Stomach (tissue), 8 donors: ENCODE measurements at regions not wholly inside any gene's neighbourhood (a gene's known extent, or its start where the extent isn't known, plus 50 kb on each side); places are given as distances from the start of the nearest gene placed in this dataset.

ENCODE experiments used
- DNase-seq, 2 donors: peaks; one replicate each; pipeline versions ENCODE4 v3.0.0 to v3.0.0-alpha.2; 2013 to 2019
- H3K27ac ChIP-seq, 5 donors: fragments of 200-600 bp in 4 of 5; sonication (generic) in 4 of 5; one replicate each; pipeline ENCODE4 v1.5.1; 2013 to 2019; ENCODE audit warnings: mild to moderate bottlenecking in 1 of 5, moderate library complexity in 1 of 5
- H3K27me3 ChIP-seq, 3 donors: fragments of 200-600 bp; sonication (generic); one replicate each; pipeline ENCODE4 v1.5.1; 2017 to 2019; ENCODE audit warnings: mixed run types in 1 of 3
- H3K36me3 ChIP-seq, 4 donors: fragments of 200-600 bp; sonication (generic); 1 replicate in 3 of 4; 2 replicates in 1 of 4; pipeline ENCODE4 v1.5.1; 2016 to 2019
- H3K4me1 ChIP-seq, 4 donors: fragments of 200-600 bp; sonication (generic); one replicate each; pipeline ENCODE4 v1.5.1; 2016 to 2019
- H3K4me3 ChIP-seq, 4 donors: fragments of 200-600 bp; sonication (generic) in 3 of 4; one replicate each; pipeline ENCODE4 v1.5.1; 2016 to 2019; ENCODE audit warnings: mild to moderate bottlenecking in 1 of 4
- H3K9me3 ChIP-seq, 4 donors: fragments of 200-600 bp; sonication (generic); one replicate each; pipeline ENCODE4 v1.5.1; 2016 to 2019
- CTCF ChIP-seq, 7 experiments: fragments of 450-650 bp in 4 of 7; fragments of 200-600 bp in 3 of 7; sonication (generic) in 3 of 7; IDR thresholded peaks; one replicate each; pipeline ENCODE4 v1.5.1; 2016 to 2019; ENCODE audit warnings: antibody characterized with exemption in 7 of 7, control low read depth in 2 of 7, mild to moderate bottlenecking in 1 of 7
- EP300 ChIP-seq: sonication (generic); formaldehyde crosslinking; IDR thresholded peaks from one replicate; pipeline ENCODE4 v1.6.1; 2017; ENCODE audit warnings: antibody characterized with exemption
- POLR2A ChIP-seq, 4 donors: fragments of 450-650 bp; IDR thresholded peaks; one replicate each; pipeline ENCODE4 v1.6.1; 2016; ENCODE audit warnings: antibody characterized with exemption in 4 of 4, control low read depth in 2 of 4, mild to moderate bottlenecking in 1 of 4, moderate library complexity in 1 of 4
- POLR2AphosphoS5 ChIP-seq, 3 donors: sonication (generic); formaldehyde crosslinking; IDR thresholded peaks; one replicate each; pipeline ENCODE4 v1.6.1; 2016; ENCODE audit warnings: antibody characterized with exemption in 3 of 3
- WGBS, 5 donors: extraction: QIAGEN DNeasy Blood & Tissue Kit in 3 of 5; methylation state at CpG; one replicate each; pipeline versions ENCODE4 v1.1.5 to v1.1.7; 2013 to 2018; 5-methylcytosine and 5-hydroxymethylcytosine counted together
- intact Hi-C: fragments of 100-400 bp; cut with DNase I; formaldehyde crosslinking; loops from one replicate; pipeline ENCODE4 v1.15.1; 2023; ENCODE audit warnings: low total_unique reads
- donor health status: healthy with polysubstance abuse.
- donor health status: Bipolar disorder and iron deficiency.
- donor health status: healthy.

GRCh38 chr21:38721958-38722357 lies 83.8 kb upstream of the ETS2 start:
- DNase-seq, result no peak
- TF ChIP-seq EP300 (no peak), POLR2A (IDR thresholded peaks at IDR 0.05) (no peak), CTCF (IDR thresholded peaks at IDR 0.05) (no peak), POLR2AphosphoS5 (IDR thresholded peaks at IDR 0.05) (no peak)
- 85 to 91% (median 87%) methylated on average over 6 of the region's 6 CpGs for WGBS, 5 donors
- Histone ChIP-seq H3K9me3 (peaks cover 0 to 25% (median 17%) of the 10 kb centered on the region in 4 donors), H3K4me1 (no peaks in the 10 kb centered on the region), H3K27me3 (no peaks in the 10 kb centered on the region), H3K4me3 (no peak overlapping the region), H3K36me3 (no peaks in the 10 kb centered on the region), H3K27ac (no peak overlapping the region)
- intact Hi-C loops, result no loop called here

- Histone ChIP-seq H3K27ac (no peak overlapping the region), H3K27me3 (no peaks in the 10 kb centered on the region), H3K4me3 (no peak overlapping the region), H3K4me1 (no peaks in the 10 kb centered on the region), H3K9me3 (peaks cover 0 to 25% (median 17%) of the 10 kb centered on the region in 4 donors), H3K36me3 (no peaks in the 10 kb centered on the region)
- intact Hi-C loops, result no loop called here
- DNase-seq, result no peak
- 82 to 92% (median 90%) methylated on average over 5 of the region's 5 CpGs for WGBS, 5 donors
- no peak for TF ChIP-seq POLR2AphosphoS5 (IDR thresholded peaks at IDR 0.05)
- TF ChIP-seq EP300, result no peak
- no peak for TF ChIP-seq POLR2A (IDR thresholded peaks at IDR 0.05)
- no peak for TF ChIP-seq CTCF (IDR thresholded peaks at IDR 0.05)
These were observed 80.3 kb upstream of the ETS2 start for GRCh38 chr21:38725196-38726157.

- Histone ChIP-seq H3K27me3 (no peaks in the 10 kb centered on the region), H3K4me1 (no peaks in the 10 kb centered on the region), H3K4me3 (no peak overlapping the region), H3K36me3 (no peaks in the 10 kb centered on the region), H3K27ac (no peak overlapping the region), H3K9me3 (peaks cover 0 to 25% (median 17%) of the 10 kb centered on the region in 4 donors)
- intact Hi-C loops, result no loop called here
- DNase-seq, result no peak
- TF ChIP-seq CTCF (IDR thresholded peaks at IDR 0.05) (no peak), EP300 (no peak), POLR2A (IDR thresholded peaks at IDR 0.05) (no peak), POLR2AphosphoS5 (IDR thresholded peaks at IDR 0.05) (no peak)
- WGBS, 5 donors, result 91 to 100% (median 97%) methylated on average over 1 of the region's 1 CpG
These were observed 79.2 kb upstream of the ETS2 start for GRCh38 chr21:38726482-38726881.

- no peak overlapping the region for H3K4me3 ChIP-seq
- intact Hi-C loops, result no loop called here
- no peaks in the 10 kb centered on the region for H3K36me3 ChIP-seq
- peaks cover 0 to 20% (median 17%) of the 10 kb centered on the region in 4 donors for H3K9me3 ChIP-seq
- DNase-seq, result no peak
- 89 to 100% (median 92%) methylated on average over 1 of the region's 1 CpG for WGBS, 5 donors
- H3K27me3 ChIP-seq, result peaks cover 0 to 3% (median 3%) of the 10 kb centered on the region in 3 donors
- no peak overlapping the region for H3K27ac ChIP-seq
- H3K4me1 ChIP-seq, result peaks cover 0 to 5% (median 2%) of the 10 kb centered on the region in 4 donors
- TF ChIP-seq EP300 (no peak), POLR2AphosphoS5 (IDR thresholded peaks at IDR 0.05) (no peak), CTCF (IDR thresholded peaks at IDR 0.05) (no peak), POLR2A (IDR thresholded peaks at IDR 0.05) (no peak)
These were observed 76.4 kb upstream of the ETS2 start for GRCh38 chr21:38729291-38729690.
